GM21447 (cell line): ENCODE measurements at regions not wholly inside any gene's neighbourhood (a gene's known extent, or its start where the extent isn't known, plus 50 kb on each side); places are given as distances from the start of the nearest gene placed in this dataset.

Source experiments
- ATAC-seq: cut with Tn5 transposase; IDR thresholded peaks from one replicate; pipeline ENCODE4 v1.9.1; 2021; ENCODE audit not compliant: unreplicated experiment

- no peak for ATAC-seq
Measured at GRCh38 chr1:72570815-72571214, 288.5 kb upstream of the NEGR1 start.

- peak; percentile 63 for ATAC-seq
Measured at GRCh38 chr1:72568113-72568512, 285.8 kb upstream of the NEGR1 start.

GRCh38 chr1:72567521-72567920, 285.2 kb upstream of the NEGR1 start:
- ATAC-seq = no peak

GRCh38 chr1:72564749-72565148, 282.4 kb upstream of the NEGR1 start:
- ATAC-seq = no peak

- no peak for ATAC-seq
Measured at GRCh38 chr1:72557446-72558049, 275.2 kb upstream of the NEGR1 start.

GRCh38 chr1:72547412-72547811, 265.1 kb upstream of the NEGR1 start:
- ATAC-seq = no peak

GRCh38 chr1:72540674-72541073, 258.3 kb upstream of the NEGR1 start:
- ATAC-seq = no peak

GRCh38 chr1:72535470-72535869, 253.1 kb upstream of the NEGR1 start:
- no peak for ATAC-seq

- no peak for ATAC-seq
Measured at GRCh38 chr1:72530646-72531045, 248.3 kb upstream of the NEGR1 start.

- ATAC-seq = no peak
Measured at GRCh38 chr1:72526926-72527325, 244.6 kb upstream of the NEGR1 start.

- no peak for ATAC-seq
Measured at GRCh38 chr1:72524021-72524420, 241.7 kb upstream of the NEGR1 start.

GRCh38 chr1:72521659-72522058, 239.3 kb upstream of the NEGR1 start:
- ATAC-seq = no peak

- no peak for ATAC-seq
Measured at GRCh38 chr1:72516826-72517225, 234.5 kb upstream of the NEGR1 start.

GRCh38 chr1:72516264-72516663, 233.9 kb upstream of the NEGR1 start:
- no peak for ATAC-seq

GRCh38 chr1:72498371-72498770, 216.0 kb upstream of the NEGR1 start:
- no peak for ATAC-seq

- no peak for ATAC-seq
Measured at GRCh38 chr1:72489801-72490200, 207.5 kb upstream of the NEGR1 start.

- ATAC-seq = no peak
Measured at GRCh38 chr1:72485801-72486200, 203.5 kb upstream of the NEGR1 start.

- no peak for ATAC-seq
Measured at GRCh38 chr1:72483846-72484357, 201.6 kb upstream of the NEGR1 start.

- ATAC-seq = no peak
Measured at GRCh38 chr1:72482736-72483413, 200.5 kb upstream of the NEGR1 start.

- ATAC-seq = no peak
Measured at GRCh38 chr1:72481420-72481970, 199.2 kb upstream of the NEGR1 start.

- ATAC-seq = no peak
Measured at GRCh38 chr1:72466376-72466775, 184.0 kb upstream of the NEGR1 start.

- no peak for ATAC-seq
Measured at GRCh38 chr1:72462186-72462905, 180.0 kb upstream of the NEGR1 start.
